HL-60 (cell line): ENCODE measurements at regions not wholly inside any gene's neighbourhood (a gene's known extent, or its start where the extent isn't known, plus 50 kb on each side); places are given as distances from the start of the nearest gene placed in this dataset.

Source experiments
- DNase-seq, 2 experiments: peaks; one replicate each; pipeline ENCODE4 v3.0.0-alpha.2; 2010 to 2020; ENCODE audit warnings: low read depth in 1 of 2, low spot score in 1 of 2
- H3K27ac ChIP-seq: fragments of 250-450 bp; sonication (Bioruptor Pico); replicated peaks from 2 replicates; pipeline ENCODE4 v1.5.1; 2020; ENCODE audit warnings: mild to moderate bottlenecking, moderate library complexity
- H3K27me3 ChIP-seq: fragments of 250-450 bp; sonication (Bioruptor Pico); 2 replicates; pipeline ENCODE4 v1.5.1; 2021; ENCODE audit warnings: mild to moderate bottlenecking, moderate library complexity; ENCODE audit not compliant: insufficient read depth, poor library complexity, severe bottlenecking
- H3K4me3 ChIP-seq: replicated peaks from 2 replicates; pipeline ENCODE4 v1.5.1; 2011; ENCODE audit warnings: mild to moderate bottlenecking, control low read depth, low read length; ENCODE audit not compliant: insufficient read depth
- CTCF ChIP-seq: IDR thresholded peaks from one replicate; pipeline ENCODE4 v1.5.1; 2011; ENCODE audit warnings: low read length, control low read depth, inconsistent platforms; ENCODE audit not compliant: insufficient read depth
- GABPA ChIP-seq: IDR thresholded peaks from 2 replicates; pipeline ENCODE4 v1.6.1; 2012; ENCODE audit warnings: low read depth
- POLR2AphosphoS5 ChIP-seq: IDR thresholded peaks from 2 replicates; pipeline ENCODE4 v1.6.1; 2012; ENCODE audit warnings: low read depth
- REST ChIP-seq: IDR thresholded peaks from 2 replicates; pipeline ENCODE4 v1.6.1; 2012; ENCODE audit warnings: low read depth; ENCODE audit not compliant: insufficient replicate concordance
- SPI1 ChIP-seq: IDR thresholded peaks from 2 replicates; pipeline ENCODE4 v1.6.1; 2012; ENCODE audit warnings: low read depth, mild to moderate bottlenecking, borderline replicate concordance

- no peaks in the 10 kb centered on the region for H3K27me3 ChIP-seq
- DNase-seq: no peak
- no peak overlapping the region for H3K27ac ChIP-seq
- H3K4me3 ChIP-seq: no peak overlapping the region
- TF ChIP-seq CTCF (no peak), SPI1 (no peak), GABPA (no peak), REST (no peak), POLR2AphosphoS5 (no peak)
Measured at GRCh38 chr9:31078175-31078574, 1306.3 kb upstream of the ACO1 start.

- no peak for TF ChIP-seq CTCF
- no peak for TF ChIP-seq REST
- TF ChIP-seq POLR2AphosphoS5: no peak
- TF ChIP-seq GABPA: no peak
- TF ChIP-seq SPI1: no peak
- Histone ChIP-seq H3K4me3 (no peak overlapping the region), H3K27me3 (no peaks in the 10 kb centered on the region), H3K27ac (no peak overlapping the region)
- no peak for DNase-seq
Measured at GRCh38 chr9:31084350-31084749, 1300.1 kb upstream of the ACO1 start.

GRCh38 chr9:31089549-31090221 lies 1294.8 kb upstream of the ACO1 start:
- H3K27me3 ChIP-seq: no peaks in the 10 kb centered on the region
- no peak overlapping the region for H3K4me3 ChIP-seq
- no peak for DNase-seq
- H3K27ac ChIP-seq: no peak overlapping the region
- TF ChIP-seq CTCF: no peak
- no peak for TF ChIP-seq POLR2AphosphoS5
- TF ChIP-seq SPI1: no peak
- TF ChIP-seq GABPA: no peak
- no peak for TF ChIP-seq REST
